T-cell (primary cell): ENCODE measurements at regions not wholly inside any gene's neighbourhood (a gene's known extent, or its start where the extent isn't known, plus 50 kb on each side); places are given as distances from the start of the nearest gene placed in this dataset.
"Not testable (repeated sequence)": the region's sequence is repeated elsewhere in the genome, so short reads cannot be mapped to it uniquely, and the experiment has no call there.

Source experiments
- ATAC-seq, 4 experiments: fragments of 200-7000 bp in 3 of 4; fragments of 150-1000 bp in 1 of 4; cut with Tn5 transposase; replicated peaks in 1 of 4; 1 replicate in 3 of 4; 2 replicates in 1 of 4; pipeline ENCODE4 v1.10.0; 2021; ENCODE audit warnings: moderate library complexity in 3 of 4, mild to moderate bottlenecking in 2 of 4, moderate number of reproducible peaks in 1 of 4
- CTCF ChIA-PET, 2 donors: fragments of 300-600 bp; sonication (Branson Sonifier 250); formaldehyde crosslinking; loops; one replicate each; lab custom pipeline; 2022; ENCODE audit warnings: antibody characterized with exemption in 2 of 2; lab: Charles Lee
- POLR2A ChIA-PET, 2 donors: fragments of 300-600 bp; sonication (Branson Sonifier 250); formaldehyde crosslinking; loops; one replicate each; lab custom pipeline; 2022; ENCODE audit warnings: antibody characterized with exemption in 2 of 2; lab: Charles Lee
- DNase-seq, 35 experiments: peaks; one replicate each; pipeline versions ENCODE4 v3.0.0 to v3.0.0-alpha.2; 2013 to 2023
- H3K27ac ChIP-seq: one replicate; pipeline ENCODE4 v1.5.1; 2013; ENCODE audit warnings: low read length
- H3K27me3 ChIP-seq, 2 experiments: replicated peaks in 1 of 2; 1 replicate in 1 of 2; 2 replicates in 1 of 2; pipeline versions ENCODE4 v1.6.1 to v1.7.0; 2013; ENCODE audit warnings: low read length in 1 of 2, mixed read lengths in 1 of 2; ENCODE audit not compliant: control insufficient read depth in 2 of 2, insufficient read depth in 2 of 2; ENCODE audit errors: extremely low read depth in 1 of 2
- H3K36me3 ChIP-seq, 2 donors: 1 replicate in 1 of 2; 2 replicates in 1 of 2; pipeline versions ENCODE4 v1.6.1 to v1.7.0; 2013; ENCODE audit warnings: low read length in 1 of 2; ENCODE audit not compliant: control insufficient read depth in 2 of 2, insufficient read depth in 1 of 2; ENCODE audit errors: extremely low read depth in 1 of 2
- H3K4me1 ChIP-seq, 2 experiments: 1 replicate in 1 of 2; 2 replicates in 1 of 2; pipeline versions ENCODE4 v1.6.1 to v1.7.0; 2013; ENCODE audit warnings: low read length in 2 of 2, mixed read lengths in 1 of 2; ENCODE audit not compliant: insufficient read depth in 2 of 2, control insufficient read depth in 1 of 2; ENCODE audit errors: extremely low read depth in 1 of 2
- H3K4me3 ChIP-seq, 2 donors: 1 replicate in 1 of 2; 2 replicates in 1 of 2; pipeline versions ENCODE4 v1.5.1 to v1.7.0; 2013; ENCODE audit warnings: mild to moderate bottlenecking in 2 of 2, low read length in 1 of 2, moderate library complexity in 1 of 2; ENCODE audit not compliant: control insufficient read depth in 1 of 2; ENCODE audit errors: extremely low read depth in 1 of 2
- H3K9me3 ChIP-seq: 2 replicates; pipeline ENCODE4 v1.7.0; 2013
- H3K27ac Mint-ChIP-seq, 2 donors: one replicate each; pipeline ENCODE4 v1.8.0; 2020 to 2021; ENCODE audit warnings: mild to moderate bottlenecking in 2 of 2, mixed read lengths in 2 of 2
- H3K27me3 Mint-ChIP-seq, 2 donors: one replicate each; pipeline ENCODE4 v1.8.0; 2021 to 2022; ENCODE audit warnings: mixed read lengths in 2 of 2
- H3K36me3 Mint-ChIP-seq: one replicate; pipeline ENCODE4 v1.8.0; 2021; ENCODE audit warnings: mixed read lengths
- H3K4me1 Mint-ChIP-seq, 3 donors: one replicate each; pipeline ENCODE4 v1.8.0; 2020 to 2022; ENCODE audit warnings: mixed read lengths in 3 of 3, mild to moderate bottlenecking in 1 of 3
- H3K4me3 Mint-ChIP-seq, 3 donors: one replicate each; pipeline ENCODE4 v1.8.0; 2020 to 2022; ENCODE audit warnings: mild to moderate bottlenecking in 3 of 3, mixed read lengths in 3 of 3, moderate library complexity in 3 of 3
- H3K9me3 Mint-ChIP-seq, 3 donors: one replicate each; pipeline ENCODE4 v1.8.0; 2020 to 2022; ENCODE audit warnings: mixed read lengths in 3 of 3
- WGBS: methylation state at CpG from one replicate; pipeline ENCODE4 v1.1.5; 2013; ENCODE audit warnings: missing lambda C conversion rate; ENCODE audit not compliant: insufficient coverage; 5-methylcytosine and 5-hydroxymethylcytosine counted together

GRCh38 chr9:81427870-81428269 lies 261.5 kb downstream of the TLE1 start:
- H3K4me3 Mint-ChIP-seq, result no peak overlapping the region
- 100% methylated on average over 1 of the region's 1 CpG for WGBS
- peaks cover 13 to 30% (median 18%) of the 10 kb centered on the region in 3 donors for H3K9me3 Mint-ChIP-seq
- no peaks in the 10 kb centered on the region for H3K36me3 Mint-ChIP-seq
- Histone ChIP-seq H3K9me3 (no peaks in the 10 kb centered on the region), H3K36me3 (no peaks in the 10 kb centered on the region), H3K27ac (no peak overlapping the region), H3K27me3 (no peaks in the 10 kb centered on the region), H3K4me1 (no peaks in the 10 kb centered on the region), H3K4me3 (no peak overlapping the region)
- no peak overlapping the region for H3K27ac Mint-ChIP-seq
- ChIA-PET POLR2A (no interaction called here), CTCF (interaction anchor here in 1 of 2 donors (0.6 kb wide), 1 partner anchor 52 kb away, joined by 4 read pairs; no protein-coding TSS in a partner anchor)
- ATAC-seq, result no peak
- DNase-seq, result no peak
- H3K4me1 Mint-ChIP-seq, result no peaks in the 10 kb centered on the region
- H3K27me3 Mint-ChIP-seq, result no peaks in the 10 kb centered on the region

- DNase-seq, result no peak
- Histone ChIP-seq H3K36me3 (no peaks in the 10 kb centered on the region), H3K4me1 (no peaks in the 10 kb centered on the region), H3K4me3 (no peak overlapping the region), H3K27ac (no peak overlapping the region), H3K27me3 (no peaks in the 10 kb centered on the region), H3K9me3 (no peaks in the 10 kb centered on the region)
- Mint-ChIP-seq H3K36me3 (no peaks in the 10 kb centered on the region), H3K4me3 (no peak overlapping the region), H3K9me3 (peaks cover 17 to 30% (median 23%) of the 10 kb centered on the region in 3 donors), H3K27me3 (no peaks in the 10 kb centered on the region), H3K27ac (no peak overlapping the region), H3K4me1 (no peaks in the 10 kb centered on the region)
- 22% methylated on average over 1 of the region's 1 CpG for whole genome bisulfite sequencing
- POLR2A ChIA-PET, result no interaction called here
- ATAC-seq, result no peak
- CTCF ChIA-PET, result no interaction called here
These were observed 264.9 kb downstream of the TLE1 start for GRCh38 chr9:81424431-81424830.

GRCh38 chr9:81423589-81424326 lies 265.6 kb downstream of the TLE1 start:
- Histone ChIP-seq H3K27ac (no peak overlapping the region), H3K36me3 (no peaks in the 10 kb centered on the region), H3K4me1 (no peaks in the 10 kb centered on the region), H3K9me3 (no peaks in the 10 kb centered on the region), H3K4me3 (no peak overlapping the region), H3K27me3 (no peaks in the 10 kb centered on the region)
- H3K4me3 Mint-ChIP-seq, result no peak overlapping the region
- H3K4me1 Mint-ChIP-seq, result no peaks in the 10 kb centered on the region
- ChIA-PET POLR2A (no interaction called here), CTCF (no interaction called here)
- no peaks in the 10 kb centered on the region for H3K36me3 Mint-ChIP-seq
- H3K27me3 Mint-ChIP-seq, result no peaks in the 10 kb centered on the region
- DNase-seq, result no peak
- ATAC-seq, result no peak
- peaks cover 17 to 30% (median 23%) of the 10 kb centered on the region in 3 donors for H3K9me3 Mint-ChIP-seq
- H3K27ac Mint-ChIP-seq, result no peak overlapping the region

- H3K36me3 Mint-ChIP-seq, POLR2A ChIA-PET, H3K27me3 Mint-ChIP-seq, H3K36me3 ChIP-seq, H3K27ac Mint-ChIP-seq, DNase-seq, H3K27ac ChIP-seq, H3K4me1 ChIP-seq, H3K4me3 ChIP-seq, ATAC-seq, H3K9me3 ChIP-seq, H3K27me3 ChIP-seq, H3K4me3 Mint-ChIP-seq, H3K4me1 Mint-ChIP-seq: not testable (repeated sequence)
- no CpG with 5 or more reads among the region's 3 CpGs for WGBS
- CTCF ChIA-PET, result interaction anchor here in 1 of 2 donors (0.7 kb wide), 1 partner anchor 17 kb away, joined by 3 read pairs; no protein-coding TSS in a partner anchor
- peaks cover 12 to 24% (median 17%) of the 10 kb centered on the region in 3 donors for H3K9me3 Mint-ChIP-seq
These were observed 268.3 kb downstream of the TLE1 start for GRCh38 chr9:81421090-81421489.

- Mint-ChIP-seq H3K27me3 (no peaks in the 10 kb centered on the region), H3K4me3 (no peak overlapping the region), H3K4me1 (no peaks in the 10 kb centered on the region), H3K27ac (no peak overlapping the region), H3K36me3 (no peaks in the 10 kb centered on the region), H3K9me3 (peaks cover 6 to 17% (median 9%) of the 10 kb centered on the region in 3 donors)
- Histone ChIP-seq H3K27me3 (no peaks in the 10 kb centered on the region), H3K36me3 (no peaks in the 10 kb centered on the region), H3K27ac (no peak overlapping the region), H3K9me3 (no peaks in the 10 kb centered on the region), H3K4me3 (no peak overlapping the region), H3K4me1 (no peaks in the 10 kb centered on the region)
- WGBS, result no CpG with 5 or more reads among the region's 1 CpG
- POLR2A ChIA-PET, result no interaction called here
- ATAC-seq, result no peak
- DNase-seq, result no peak
- CTCF ChIA-PET, result no interaction called here
These were observed 269.3 kb downstream of the TLE1 start for GRCh38 chr9:81420024-81420423.

GRCh38 chr9:81417941-81418340 lies 271.4 kb downstream of the TLE1 start:
- Histone ChIP-seq H3K4me3 (no peak overlapping the region), H3K27ac (no peak overlapping the region), H3K36me3 (no peaks in the 10 kb centered on the region), H3K9me3 (no peaks in the 10 kb centered on the region), H3K4me1 (no peaks in the 10 kb centered on the region), H3K27me3 (no peaks in the 10 kb centered on the region)
- no peak overlapping the region for H3K4me3 Mint-ChIP-seq
- ChIA-PET POLR2A (interaction anchor here in 1 of 2 donors (0.6 kb wide), 1 partner anchor 805 kb away, joined by 3 read pairs; no protein-coding TSS in a partner anchor), CTCF (no interaction called here)
- no peaks in the 10 kb centered on the region for H3K36me3 Mint-ChIP-seq
- H3K27ac Mint-ChIP-seq, result no peak overlapping the region
- peaks cover 4 to 13% (median 9%) of the 10 kb centered on the region in 3 donors for H3K9me3 Mint-ChIP-seq
- no peaks in the 10 kb centered on the region for H3K4me1 Mint-ChIP-seq
- DNase-seq (no peak), ATAC-seq (no peak)
- H3K27me3 Mint-ChIP-seq, result no peaks in the 10 kb centered on the region
